Activated CD4-positive, alpha-beta memory T cell treated with anti-CD3 and anti-CD28 coated beads for 36 hours (primary cell): ENCODE measurements at regions not wholly inside any gene's neighbourhood (a gene's known extent, or its start where the extent isn't known, plus 50 kb on each side); places are given as distances from the start of the nearest gene placed in this dataset.

ENCODE experiments used
- CTCF ChIA-PET: fragments of 350-600 bp; sonication (Branson Sonifier 250); formaldehyde crosslinking; loops from one replicate; lab custom pipeline; 2021; ENCODE audit warnings: antibody characterized with exemption, inconsistent platforms; lab: Charles Lee
- POLR2A ChIA-PET: fragments of 350-600 bp; sonication (Branson Sonifier 250); formaldehyde crosslinking; loops from one replicate; lab custom pipeline; 2021; ENCODE audit warnings: antibody characterized with exemption; lab: Charles Lee
- DNase-seq: peaks from one replicate; pipeline ENCODE4 v3.0.0-alpha.2; 2020
- H3K27ac Mint-ChIP-seq: one replicate; pipeline ENCODE4 v1.8.0; 2021; ENCODE audit warnings: mixed read lengths
- H3K27me3 Mint-ChIP-seq: one replicate; pipeline ENCODE4 v1.8.0; 2021; ENCODE audit warnings: mixed read lengths
- H3K36me3 Mint-ChIP-seq: one replicate; pipeline ENCODE4 v1.8.0; 2021; ENCODE audit warnings: mixed read lengths
- H3K4me1 Mint-ChIP-seq: one replicate; pipeline ENCODE4 v1.8.0; 2021; ENCODE audit warnings: low read depth, mixed read lengths
- H3K4me3 Mint-ChIP-seq: one replicate; pipeline ENCODE4 v1.8.0; 2021; ENCODE audit warnings: mild to moderate bottlenecking, mixed read lengths
- H3K9me3 Mint-ChIP-seq: one replicate; pipeline ENCODE4 v1.8.0; 2021; ENCODE audit warnings: mixed read lengths
- intact Hi-C: fragments of 100-400 bp; cut with micrococcal nuclease; formaldehyde crosslinking; loops from one replicate; pipeline ENCODE4 v1.15.1; 2023

- Mint-ChIP-seq H3K27me3 (no peaks in the 10 kb centered on the region), H3K27ac (no peak overlapping the region), H3K4me1 (no peaks in the 10 kb centered on the region), H3K4me3 (no peak overlapping the region), H3K36me3 (no peaks in the 10 kb centered on the region), H3K9me3 (peaks cover 12% of the 10 kb centered on the region)
- ChIA-PET CTCF (no interaction called here), POLR2A (no interaction called here)
- DNase-seq = peak; percentile 64
- intact Hi-C loops = no loop called here
These were observed 579.2 kb downstream of the BCL11B start for GRCh38 chr14:98692832-98693231.

- no peaks in the 10 kb centered on the region for H3K36me3 Mint-ChIP-seq
- ChIA-PET POLR2A (no interaction called here), CTCF (no interaction called here)
- H3K4me1 Mint-ChIP-seq = no peaks in the 10 kb centered on the region
- peaks cover 12% of the 10 kb centered on the region for H3K9me3 Mint-ChIP-seq
- no peak overlapping the region for H3K27ac Mint-ChIP-seq
- no peaks in the 10 kb centered on the region for H3K27me3 Mint-ChIP-seq
- H3K4me3 Mint-ChIP-seq = no peak overlapping the region
- DNase-seq = no peak
- intact Hi-C loops = no loop called here
These were observed 577.5 kb downstream of the BCL11B start for GRCh38 chr14:98694541-98694940.

- H3K4me3 Mint-ChIP-seq = no peak overlapping the region
- no peak overlapping the region for H3K27ac Mint-ChIP-seq
- intact Hi-C loops = no loop called here
- POLR2A ChIA-PET = no interaction called here
- no peak for DNase-seq
- no peaks in the 10 kb centered on the region for H3K36me3 Mint-ChIP-seq
- H3K9me3 Mint-ChIP-seq = peaks cover 12% of the 10 kb centered on the region
- H3K27me3 Mint-ChIP-seq = no peaks in the 10 kb centered on the region
- no peaks in the 10 kb centered on the region for H3K4me1 Mint-ChIP-seq
- CTCF ChIA-PET = no interaction called here
These were observed 576.2 kb downstream of the BCL11B start for GRCh38 chr14:98695809-98696208.

GRCh38 chr14:98698341-98698740 is 573.7 kb downstream of the BCL11B start:
- Mint-ChIP-seq H3K36me3 (no peaks in the 10 kb centered on the region), H3K4me1 (peaks cover under 1% of the 10 kb centered on the region), H3K9me3 (peaks cover 12% of the 10 kb centered on the region), H3K27me3 (no peaks in the 10 kb centered on the region), H3K4me3 (no peak overlapping the region), H3K27ac (no peak overlapping the region)
- intact Hi-C loops = no loop called here
- ChIA-PET POLR2A (no interaction called here), CTCF (no interaction called here)
- DNase-seq = no peak

- Mint-ChIP-seq H3K27me3 (no peaks in the 10 kb centered on the region), H3K4me1 (peaks cover 16% of the 10 kb centered on the region), H3K9me3 (peaks cover 11% of the 10 kb centered on the region), H3K4me3 (no peak overlapping the region), H3K36me3 (no peaks in the 10 kb centered on the region), H3K27ac (no peak overlapping the region)
- ChIA-PET POLR2A (no interaction called here), CTCF (no interaction called here)
- intact Hi-C loops = no loop called here
- no peak for DNase-seq
These were observed 571.2 kb downstream of the BCL11B start for GRCh38 chr14:98700748-98701147.

GRCh38 chr14:98701377-98701776 is 570.6 kb downstream of the BCL11B start:
- CTCF ChIA-PET = no interaction called here
- intact Hi-C loops = no loop called here
- H3K36me3 Mint-ChIP-seq = no peaks in the 10 kb centered on the region
- peaks cover 8% of the 10 kb centered on the region for H3K9me3 Mint-ChIP-seq
- H3K4me3 Mint-ChIP-seq = no peak overlapping the region
- H3K27ac Mint-ChIP-seq = no peak overlapping the region
- peaks cover 16% of the 10 kb centered on the region for H3K4me1 Mint-ChIP-seq
- POLR2A ChIA-PET = no interaction called here
- no peaks in the 10 kb centered on the region for H3K27me3 Mint-ChIP-seq
- no peak for DNase-seq

- ChIA-PET CTCF (no interaction called here), POLR2A (no interaction called here)
- intact Hi-C loops = no loop called here
- H3K36me3 Mint-ChIP-seq = no peaks in the 10 kb centered on the region
- DNase-seq = peak; percentile 39
- no peak overlapping the region for H3K27ac Mint-ChIP-seq
- peaks cover 21% of the 10 kb centered on the region for H3K4me1 Mint-ChIP-seq
- H3K9me3 Mint-ChIP-seq = no peaks in the 10 kb centered on the region
- no peaks in the 10 kb centered on the region for H3K27me3 Mint-ChIP-seq
- no peak overlapping the region for H3K4me3 Mint-ChIP-seq
These were observed 567.6 kb downstream of the BCL11B start for GRCh38 chr14:98704441-98704840.

- H3K27me3 Mint-ChIP-seq = no peaks in the 10 kb centered on the region
- CTCF ChIA-PET = no interaction called here
- H3K4me3 Mint-ChIP-seq = no peak overlapping the region
- no peak for DNase-seq
- H3K27ac Mint-ChIP-seq = no peak overlapping the region
- H3K36me3 Mint-ChIP-seq = no peaks in the 10 kb centered on the region
- intact Hi-C loops = no loop called here
- POLR2A ChIA-PET = no interaction called here
- H3K9me3 Mint-ChIP-seq = no peaks in the 10 kb centered on the region
- peaks cover 25% of the 10 kb centered on the region for H3K4me1 Mint-ChIP-seq
These were observed 566.1 kb downstream of the BCL11B start for GRCh38 chr14:98705871-98706300.

GRCh38 chr14:98707522-98707921 is 564.5 kb downstream of the BCL11B start:
- ChIA-PET POLR2A (no interaction called here), CTCF (no interaction called here)
- no peak overlapping the region for H3K4me3 Mint-ChIP-seq
- no peaks in the 10 kb centered on the region for H3K9me3 Mint-ChIP-seq
- H3K27ac Mint-ChIP-seq = no peak overlapping the region
- H3K4me1 Mint-ChIP-seq = peaks cover 34% of the 10 kb centered on the region
- no peaks in the 10 kb centered on the region for H3K36me3 Mint-ChIP-seq
- DNase-seq = no peak
- intact Hi-C loops = no loop called here
- H3K27me3 Mint-ChIP-seq = no peaks in the 10 kb centered on the region

GRCh38 chr14:98708555-98708954 is 563.4 kb downstream of the BCL11B start:
- Mint-ChIP-seq H3K36me3 (no peaks in the 10 kb centered on the region), H3K27ac (no peak overlapping the region), H3K9me3 (no peaks in the 10 kb centered on the region), H3K4me3 (no peak overlapping the region), H3K27me3 (no peaks in the 10 kb centered on the region), H3K4me1 (peaks cover 32% of the 10 kb centered on the region)
- POLR2A ChIA-PET = no interaction called here
- intact Hi-C loops = no loop called here
- CTCF ChIA-PET = no interaction called here
- DNase-seq = no peak

GRCh38 chr14:98711453-98711852 is 560.5 kb downstream of the BCL11B start:
- DNase-seq = peak; percentile 11
- no peak overlapping the region for H3K4me3 Mint-ChIP-seq
- no peaks in the 10 kb centered on the region for H3K27me3 Mint-ChIP-seq
- H3K36me3 Mint-ChIP-seq = no peaks in the 10 kb centered on the region
- no peak overlapping the region for H3K27ac Mint-ChIP-seq
- intact Hi-C loops = no loop called here
- ChIA-PET POLR2A (no interaction called here), CTCF (no interaction called here)
- H3K9me3 Mint-ChIP-seq = no peaks in the 10 kb centered on the region
- peaks cover 18% of the 10 kb centered on the region for H3K4me1 Mint-ChIP-seq

- H3K4me3 Mint-ChIP-seq = no peak overlapping the region
- CTCF ChIA-PET = no interaction called here
- H3K27me3 Mint-ChIP-seq = no peaks in the 10 kb centered on the region
- peaks cover 13% of the 10 kb centered on the region for H3K4me1 Mint-ChIP-seq
- intact Hi-C loops = no loop called here
- H3K36me3 Mint-ChIP-seq = no peaks in the 10 kb centered on the region
- H3K27ac Mint-ChIP-seq = no peak overlapping the region
- DNase-seq = no peak
- POLR2A ChIA-PET = no interaction called here
- H3K9me3 Mint-ChIP-seq = no peaks in the 10 kb centered on the region
These were observed 557.2 kb downstream of the BCL11B start for GRCh38 chr14:98714626-98715425.

GRCh38 chr14:98716133-98716532 is 555.9 kb downstream of the BCL11B start:
- no peaks in the 10 kb centered on the region for H3K27me3 Mint-ChIP-seq
- intact Hi-C loops = no loop called here
- ChIA-PET POLR2A (no interaction called here), CTCF (no interaction called here)
- no peaks in the 10 kb centered on the region for H3K9me3 Mint-ChIP-seq
- no peak overlapping the region for H3K4me3 Mint-ChIP-seq
- DNase-seq = no peak
- no peaks in the 10 kb centered on the region for H3K36me3 Mint-ChIP-seq
- no peak overlapping the region for H3K27ac Mint-ChIP-seq
- H3K4me1 Mint-ChIP-seq = peaks cover 10% of the 10 kb centered on the region
